HG03558 (cell line): ENCODE measurements at regions not wholly inside any gene's neighbourhood (a gene's known extent, or its start where the extent isn't known, plus 50 kb on each side); places are given as distances from the start of the nearest gene placed in this dataset.
"Not testable (repeated sequence)": the region's sequence is repeated elsewhere in the genome, so short reads cannot be mapped to it uniquely, and the experiment has no call there.

Source experiments
- ATAC-seq: cut with Tn5 transposase; IDR thresholded peaks from one replicate; pipeline ENCODE4 v1.9.1; 2021; ENCODE audit warnings: moderate number of reproducible peaks; ENCODE audit not compliant: unreplicated experiment; ENCODE audit errors: extremely low read depth

DNA sequence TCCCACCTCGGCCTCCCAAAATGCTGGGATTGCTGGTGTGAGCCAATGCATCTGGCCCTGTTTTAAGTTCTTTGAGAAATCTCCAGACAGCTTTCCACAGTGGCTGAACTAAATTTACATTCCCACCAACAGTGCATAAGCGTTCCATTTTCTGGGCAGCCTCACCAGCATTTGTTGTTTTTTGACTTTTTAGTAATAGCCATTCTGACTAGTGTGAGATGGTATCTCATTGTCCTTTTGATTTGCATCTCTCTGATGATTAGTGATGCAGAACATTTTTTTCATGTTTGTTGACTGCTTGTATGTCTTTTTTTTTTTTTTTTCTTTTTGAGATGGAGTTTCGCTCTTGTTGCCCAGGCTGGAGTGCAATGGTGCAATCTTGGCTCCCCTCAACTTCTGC lies 117.4 kb upstream of the TBX3 start:
- not testable (repeated sequence) for ATAC-seq

DNA sequence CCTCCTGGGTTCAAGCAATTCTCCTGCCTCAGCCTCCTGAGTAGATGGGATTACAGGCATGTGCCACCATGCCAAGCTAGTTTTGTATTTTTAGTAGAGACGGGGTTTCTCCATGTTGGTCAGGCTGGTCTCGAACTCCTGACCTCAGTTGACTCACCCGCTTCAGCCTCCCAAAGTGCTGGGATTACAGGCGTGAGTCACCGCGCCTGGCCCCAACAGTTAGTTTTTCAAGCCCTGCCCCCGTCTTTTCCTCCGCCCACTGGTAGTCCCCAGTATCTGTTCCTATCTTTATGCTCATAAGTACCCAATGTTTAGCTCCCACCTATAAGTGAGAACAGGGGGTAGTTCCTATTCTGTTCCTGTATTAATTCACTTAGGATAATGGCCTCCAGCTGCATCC lies 116.6 kb upstream of the TBX3 start:
- ATAC-seq = not testable (repeated sequence)

DNA sequence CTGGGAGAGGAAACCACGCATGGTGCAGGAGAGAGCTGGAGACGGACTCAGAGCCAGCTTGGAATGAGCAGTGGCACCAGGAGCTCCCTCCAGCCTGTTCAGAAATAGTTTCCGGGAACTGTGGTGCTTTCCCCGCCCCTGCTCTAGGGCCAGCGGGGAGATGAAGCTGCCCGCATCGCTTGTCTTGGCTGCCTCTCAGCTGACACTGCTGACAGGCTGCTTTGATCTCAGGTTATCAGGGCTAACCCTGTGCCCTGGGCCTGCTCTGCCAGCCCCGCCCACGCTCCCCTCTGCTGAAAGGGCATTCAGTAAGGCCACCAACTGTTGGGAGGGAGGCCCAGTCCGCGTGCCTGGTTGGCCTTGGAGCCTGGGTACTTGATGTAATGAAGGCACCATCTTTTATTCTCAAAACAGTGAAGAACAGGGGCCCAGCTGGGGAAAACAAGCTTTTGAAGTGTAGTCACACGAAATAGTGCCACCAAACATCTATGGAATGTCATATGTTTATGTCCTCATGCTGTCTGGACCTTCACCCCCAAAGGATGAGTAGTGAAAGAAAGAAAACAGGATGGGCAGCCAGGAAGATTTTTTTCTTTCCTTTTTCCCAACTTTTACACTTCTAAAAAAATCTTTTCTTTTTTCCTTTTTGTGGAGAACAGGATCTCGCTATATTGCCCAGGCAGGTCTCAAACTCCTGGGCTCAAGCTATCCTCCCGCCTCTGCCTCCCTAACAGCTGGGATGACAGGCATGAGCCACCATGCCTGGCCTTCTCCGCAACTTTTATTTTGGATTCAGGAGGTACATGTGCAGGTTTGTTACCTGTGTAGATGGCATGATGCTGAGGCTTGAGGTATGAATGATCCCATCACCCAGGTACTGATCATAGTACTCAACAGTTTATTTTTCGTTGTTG lies 115.9 kb upstream of the TBX3 start:
- ATAC-seq = no peak

DNA sequence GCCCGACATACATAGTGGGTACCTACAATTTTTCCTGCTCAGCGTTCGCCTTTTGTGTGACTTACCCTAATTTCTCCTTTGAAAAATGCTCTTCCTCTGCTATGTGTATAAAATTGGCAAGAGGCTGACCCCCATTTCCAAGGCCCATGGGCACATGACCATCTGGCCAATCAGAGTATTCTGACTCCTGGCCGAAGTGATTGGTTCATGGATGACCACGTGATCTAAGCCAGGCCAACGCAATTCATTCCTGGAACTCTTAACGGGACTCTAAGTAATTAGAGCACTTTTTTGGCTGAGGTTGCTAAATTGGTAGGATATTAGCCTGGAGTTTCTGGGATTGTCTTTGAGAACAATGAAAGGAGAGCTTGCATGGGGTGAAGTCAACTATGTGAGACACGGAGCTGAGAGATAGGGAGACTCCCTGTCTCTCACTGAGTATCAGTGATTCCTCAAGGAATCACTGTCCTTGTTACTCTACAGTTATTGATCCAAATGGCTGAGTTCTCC lies 110.1 kb upstream of the TBX3 start:
- ATAC-seq = no peak

DNA sequence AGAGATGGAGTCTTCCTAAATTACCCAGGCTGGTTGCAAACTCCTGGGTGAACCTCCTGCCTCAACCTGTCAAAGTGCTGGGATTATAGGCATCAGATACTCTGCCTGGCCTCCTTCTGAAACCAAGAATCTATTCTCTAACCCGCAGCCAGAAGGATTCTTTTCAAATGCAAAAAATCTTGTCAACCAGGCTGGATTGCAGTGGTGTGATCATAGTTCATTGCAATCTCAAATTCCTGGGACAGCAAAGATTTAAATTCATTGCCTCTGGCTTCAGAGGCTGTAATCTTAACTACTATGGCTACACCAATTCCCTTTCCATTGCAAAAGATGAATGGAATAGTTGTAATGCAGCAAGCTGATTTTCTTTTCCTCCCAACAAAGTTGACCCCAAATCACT lies 106.3 kb upstream of the TBX3 start:
- no peak for ATAC-seq

DNA sequence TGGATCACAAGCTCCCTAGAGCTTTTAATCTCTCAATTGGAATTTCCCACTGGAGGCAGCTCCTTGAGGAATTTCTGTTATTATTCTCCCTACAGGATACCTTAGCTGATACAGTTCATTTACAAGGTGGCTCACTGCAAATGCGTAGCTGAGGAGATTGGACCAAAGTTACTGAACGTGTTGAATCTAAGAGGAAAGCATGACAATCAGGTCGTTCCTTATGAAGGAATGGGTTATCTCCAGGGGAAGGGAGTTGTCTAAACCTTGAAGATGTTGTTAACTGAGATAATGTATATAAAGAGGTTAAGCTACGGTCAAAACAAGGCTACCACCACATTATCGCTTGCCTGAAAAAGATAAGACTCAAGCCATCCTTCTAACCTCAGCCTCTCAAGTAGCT lies 105.8 kb upstream of the TBX3 start:
- no peak for ATAC-seq

DNA sequence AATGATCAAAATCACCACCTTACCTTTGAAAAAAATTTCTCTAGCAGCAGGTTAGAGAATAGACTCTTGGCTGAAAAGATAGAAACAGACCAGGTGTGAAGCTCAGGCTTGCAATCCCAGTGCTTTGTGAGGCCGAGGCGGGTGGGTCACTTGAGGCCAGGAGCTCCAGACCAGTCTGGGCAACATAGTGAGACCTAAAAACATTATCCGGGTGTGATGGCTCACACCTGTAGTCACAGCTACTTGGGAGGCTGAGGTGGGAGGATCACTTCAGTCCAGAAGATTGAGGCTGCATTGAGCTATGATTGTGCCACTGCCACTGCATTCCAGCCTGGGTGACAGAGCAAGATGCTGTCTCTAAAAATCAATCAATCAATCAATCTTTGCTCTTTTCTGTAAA lies 105.3 kb upstream of the TBX3 start:
- no peak for ATAC-seq

DNA sequence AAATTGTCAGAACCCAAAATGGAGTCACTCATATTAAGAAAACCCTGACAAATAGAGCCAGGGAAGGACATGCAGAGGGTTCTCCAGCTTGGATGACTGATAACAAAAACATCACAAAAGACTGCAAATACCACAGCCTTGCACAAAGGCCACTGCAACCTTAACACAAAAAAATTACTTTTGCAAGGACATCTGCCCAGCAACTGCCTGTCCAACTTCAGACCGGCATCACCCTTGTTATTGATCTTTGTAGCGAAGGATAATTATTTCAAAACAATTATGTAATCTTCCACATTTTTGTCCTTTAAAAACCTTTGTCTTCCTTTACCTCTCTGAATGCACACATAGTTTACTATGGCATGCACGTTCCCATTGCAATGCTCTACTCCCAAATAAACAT lies 100.6 kb upstream of the TBX3 start:
- ATAC-seq = no peak

DNA sequence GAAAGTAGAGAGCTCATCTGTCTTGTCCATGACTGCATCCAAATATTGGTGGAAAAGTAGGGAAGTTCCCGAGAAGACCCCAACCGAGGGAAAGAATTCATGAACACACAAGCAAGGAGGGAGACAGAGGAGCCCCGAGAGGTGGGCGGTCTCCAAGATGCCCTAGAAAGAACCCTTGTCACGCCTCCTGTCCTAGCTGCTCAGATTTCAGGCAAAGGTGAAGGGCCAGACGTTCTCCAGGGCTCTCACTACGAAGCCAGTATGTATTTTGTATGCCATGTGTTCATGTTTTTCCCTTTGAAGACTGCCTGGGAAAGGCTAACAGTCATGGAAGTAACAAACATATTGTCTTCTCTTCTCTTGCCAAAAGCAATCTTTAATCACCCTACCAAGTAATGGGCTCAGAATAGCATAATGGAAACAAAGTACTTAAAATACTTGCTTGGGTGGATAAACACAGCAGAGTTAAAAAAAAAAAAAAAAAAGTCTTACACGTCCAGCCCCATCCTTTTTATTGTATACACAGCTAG lies 99.2 kb upstream of the TBX3 start:
- ATAC-seq = no peak

DNA sequence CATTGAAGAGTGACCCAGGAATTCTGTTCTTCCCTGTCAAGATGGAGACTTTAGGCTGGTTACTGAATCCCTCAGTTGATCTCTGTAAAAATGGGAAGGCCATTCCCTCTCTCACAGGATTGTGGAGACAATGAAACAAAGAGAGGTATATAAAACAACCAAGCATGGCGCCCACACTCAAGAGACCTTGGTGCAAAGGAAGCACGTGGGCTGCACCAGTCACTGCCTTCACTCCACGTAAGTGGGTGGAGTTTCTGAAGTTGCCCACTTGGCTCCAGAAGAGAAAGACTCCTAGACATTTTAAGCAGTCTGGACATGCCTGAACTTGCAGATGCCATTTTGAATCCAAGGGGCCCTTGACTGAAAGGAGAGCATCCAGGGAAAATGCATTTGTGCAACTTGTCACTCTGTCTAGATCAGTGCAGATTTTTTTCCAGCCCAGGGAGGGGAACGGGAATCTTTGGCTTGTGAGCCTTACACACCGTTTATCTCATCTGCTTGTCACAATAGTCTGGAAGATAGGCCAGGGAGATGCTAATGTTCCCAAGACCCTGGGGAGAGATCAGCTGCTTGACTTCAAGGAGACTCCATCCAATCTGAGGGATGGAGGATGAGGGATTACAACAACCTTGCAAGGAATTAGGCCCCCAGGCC lies 96.9 kb upstream of the TBX3 start:
- ATAC-seq = no peak

DNA sequence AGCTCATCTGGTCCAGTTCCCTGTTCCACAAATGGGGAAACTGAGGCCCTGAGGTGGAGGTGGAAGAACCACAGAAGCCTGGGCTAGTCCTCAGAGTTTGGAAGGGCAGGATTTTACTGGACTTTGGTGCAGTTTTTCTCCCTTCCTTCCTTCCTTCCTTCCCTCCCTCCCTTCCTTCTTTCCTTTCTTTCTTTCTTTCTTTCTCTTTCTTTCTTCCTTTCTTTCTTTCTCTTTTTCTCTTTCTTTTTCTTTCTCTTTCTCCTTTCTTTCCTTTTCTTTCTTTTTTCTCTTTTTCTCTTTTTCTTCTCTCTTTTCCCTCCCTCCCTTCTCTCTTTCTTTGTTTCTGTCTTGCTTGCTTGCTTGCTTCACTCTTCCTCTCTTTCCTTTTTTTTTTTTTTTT lies 95.7 kb upstream of the TBX3 start:
- ATAC-seq = no peak

DNA sequence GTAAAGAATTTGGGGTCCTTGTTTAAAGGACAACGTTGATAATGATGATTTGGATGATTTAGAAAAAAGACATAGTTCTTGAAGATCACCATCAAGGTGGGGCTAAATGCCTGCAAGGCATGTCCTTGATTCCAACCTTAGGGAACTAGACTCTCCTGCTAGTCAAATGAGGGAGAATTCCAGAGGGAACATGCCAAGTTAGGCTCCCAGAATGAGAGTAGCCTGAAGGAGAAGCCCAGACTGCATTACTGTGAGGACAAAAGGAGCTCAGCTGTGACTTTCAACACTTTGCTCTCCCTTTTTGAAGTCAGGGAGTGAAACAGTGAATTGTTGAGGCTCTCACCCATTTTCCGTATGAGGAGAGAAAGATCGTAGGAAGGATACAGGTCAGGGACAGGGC lies 95.2 kb upstream of the TBX3 start:
- no peak for ATAC-seq

DNA sequence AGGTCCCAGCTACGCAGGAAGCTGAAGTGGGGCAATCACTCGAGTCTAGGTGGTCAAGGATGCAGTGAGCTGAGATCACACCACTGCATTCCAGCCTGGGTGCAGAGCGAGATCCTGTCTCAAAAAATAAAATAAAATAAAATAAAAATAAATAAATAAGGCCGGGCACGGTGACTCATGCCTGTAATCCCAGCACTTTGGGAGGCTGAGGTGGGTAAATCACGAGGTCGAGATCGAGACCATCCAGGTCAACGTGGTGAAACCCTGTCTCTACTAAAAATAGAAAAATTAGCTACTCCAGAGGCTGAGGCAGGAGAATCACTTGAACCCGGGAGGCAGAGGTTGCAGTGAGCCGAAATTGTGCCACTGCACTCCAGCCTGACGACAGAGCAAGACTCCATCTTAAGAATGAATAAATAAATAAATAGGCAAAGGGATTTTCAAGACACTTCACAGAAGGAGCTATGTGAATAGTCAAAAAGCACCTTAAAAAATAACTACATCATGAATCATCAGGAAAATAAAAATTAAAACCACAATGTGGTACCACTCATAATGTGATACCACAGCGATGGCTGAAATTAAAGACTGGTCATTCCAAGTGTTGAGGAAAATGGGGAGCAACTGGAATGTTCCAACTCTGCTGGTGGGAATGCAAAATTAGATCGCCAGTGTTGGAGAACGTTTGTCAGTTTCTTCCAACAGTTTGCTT lies 92.9 kb upstream of the TBX3 start:
- ATAC-seq = no peak

DNA sequence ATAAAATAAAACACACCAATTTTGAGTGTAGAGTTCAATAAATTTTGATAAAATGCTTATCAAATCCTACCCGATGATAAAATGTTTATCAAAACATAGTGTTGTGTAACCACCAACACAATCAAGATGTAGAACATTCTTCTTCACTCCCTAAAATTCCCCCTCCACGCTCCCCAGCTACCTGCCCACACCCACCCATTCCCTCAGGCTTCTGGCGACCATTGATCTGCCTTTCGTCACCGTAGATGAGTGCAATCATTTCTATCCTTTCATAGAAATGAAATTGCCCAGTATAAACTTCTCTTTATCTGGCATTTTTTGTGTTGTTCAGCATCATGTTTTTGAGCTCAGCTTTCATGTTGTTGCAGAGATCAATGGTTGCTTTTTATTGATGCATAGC lies 90.7 kb upstream of the TBX3 start:
- no peak for ATAC-seq

DNA sequence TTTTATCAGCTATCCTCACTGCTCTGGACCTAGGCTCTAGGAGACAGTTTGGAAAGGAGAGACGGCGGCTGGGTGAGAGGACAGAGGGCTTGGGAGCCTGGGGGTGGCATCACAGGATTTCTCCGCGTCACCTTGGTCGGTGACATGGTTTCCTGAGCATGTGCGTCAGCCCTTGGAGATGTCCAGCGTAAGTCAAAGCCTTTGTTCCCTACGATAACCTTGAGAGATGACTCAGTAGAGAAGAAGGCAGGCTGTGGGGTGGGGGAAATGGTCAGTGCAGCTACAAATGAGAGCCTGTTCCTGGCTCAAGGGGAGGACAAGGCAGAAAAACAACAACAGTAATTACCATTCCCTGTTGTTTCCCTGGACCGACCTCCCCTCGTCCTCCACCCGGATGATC lies 90.2 kb upstream of the TBX3 start:
- no peak for ATAC-seq

DNA sequence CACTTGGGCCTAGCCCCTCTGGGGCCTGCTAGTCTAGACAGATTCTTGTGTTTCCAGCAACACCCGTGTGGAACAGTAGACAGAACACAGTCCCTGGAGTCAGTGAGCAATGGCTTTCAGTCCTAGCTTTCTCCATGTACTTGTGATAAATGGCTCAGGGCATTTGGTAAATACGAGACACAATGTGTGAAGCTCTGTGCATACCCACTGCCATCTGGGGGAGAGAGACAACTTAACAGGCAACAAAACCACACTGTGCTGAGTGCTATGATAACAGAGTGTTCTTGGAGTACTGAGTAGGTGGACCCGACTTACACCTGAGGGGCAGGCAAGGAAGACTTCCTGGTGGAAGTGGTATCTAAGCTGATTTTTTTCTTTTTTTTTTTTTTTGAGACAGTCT lies 86.3 kb upstream of the TBX3 start:
- no peak for ATAC-seq

DNA sequence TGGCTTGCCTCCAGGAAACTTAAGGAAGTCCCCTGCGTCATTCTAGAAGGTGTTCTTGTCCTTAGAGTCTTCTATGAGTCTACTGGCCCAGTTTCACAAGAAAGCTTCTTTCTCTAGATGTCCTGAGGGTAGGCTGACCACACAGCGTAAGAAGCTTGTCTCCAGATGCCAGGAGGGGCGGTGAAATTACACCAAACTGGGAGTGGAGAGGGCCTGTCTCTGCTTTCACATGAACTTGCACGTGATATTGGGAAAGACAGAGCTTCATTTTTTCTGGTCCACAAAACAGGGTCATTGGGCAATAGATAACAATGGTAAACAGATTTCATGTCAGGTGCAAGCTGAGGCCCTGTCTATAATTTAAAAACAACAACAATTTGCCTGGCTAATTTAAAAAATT lies 85.7 kb upstream of the TBX3 start:
- no peak for ATAC-seq

DNA sequence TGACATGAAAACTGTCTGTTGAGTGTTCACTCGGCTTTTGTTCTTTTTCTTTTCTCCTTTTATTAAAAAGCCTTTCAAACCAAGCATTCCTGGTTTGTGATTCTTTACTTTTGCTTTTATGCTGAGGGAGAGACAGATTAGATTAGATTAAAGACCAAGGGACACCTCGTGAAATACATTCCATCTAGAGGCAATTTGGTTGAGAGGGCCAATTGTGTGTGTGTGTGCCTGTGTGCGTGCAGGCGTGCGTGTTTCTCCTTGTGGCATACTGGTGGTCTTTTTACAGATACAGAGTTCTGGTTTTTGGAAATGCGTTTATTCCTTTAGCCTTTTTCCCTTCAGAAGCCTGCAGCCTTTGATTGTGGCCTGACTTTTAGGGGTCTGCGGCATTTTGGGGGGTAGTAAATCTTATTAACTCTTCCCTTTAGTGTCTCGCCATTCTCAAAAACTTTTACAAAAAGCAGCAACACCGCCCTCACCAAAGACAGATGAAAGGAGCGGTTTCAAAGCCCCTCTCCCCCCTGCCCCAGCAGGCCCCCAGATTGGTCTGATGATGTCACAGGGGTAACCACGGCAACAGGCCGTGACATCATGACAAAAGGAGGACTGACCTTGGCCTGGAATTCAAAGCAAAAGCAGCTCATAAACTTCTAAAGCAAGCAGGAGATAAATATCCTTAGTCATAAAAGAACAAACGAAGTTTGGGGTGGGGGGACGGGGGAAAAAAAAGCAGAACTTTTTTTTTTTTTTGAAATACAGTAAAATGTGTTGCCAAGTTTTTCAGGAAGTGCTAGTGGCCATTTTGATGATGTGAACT lies 84.1 kb upstream of the TBX3 start:
- no peak for ATAC-seq

DNA sequence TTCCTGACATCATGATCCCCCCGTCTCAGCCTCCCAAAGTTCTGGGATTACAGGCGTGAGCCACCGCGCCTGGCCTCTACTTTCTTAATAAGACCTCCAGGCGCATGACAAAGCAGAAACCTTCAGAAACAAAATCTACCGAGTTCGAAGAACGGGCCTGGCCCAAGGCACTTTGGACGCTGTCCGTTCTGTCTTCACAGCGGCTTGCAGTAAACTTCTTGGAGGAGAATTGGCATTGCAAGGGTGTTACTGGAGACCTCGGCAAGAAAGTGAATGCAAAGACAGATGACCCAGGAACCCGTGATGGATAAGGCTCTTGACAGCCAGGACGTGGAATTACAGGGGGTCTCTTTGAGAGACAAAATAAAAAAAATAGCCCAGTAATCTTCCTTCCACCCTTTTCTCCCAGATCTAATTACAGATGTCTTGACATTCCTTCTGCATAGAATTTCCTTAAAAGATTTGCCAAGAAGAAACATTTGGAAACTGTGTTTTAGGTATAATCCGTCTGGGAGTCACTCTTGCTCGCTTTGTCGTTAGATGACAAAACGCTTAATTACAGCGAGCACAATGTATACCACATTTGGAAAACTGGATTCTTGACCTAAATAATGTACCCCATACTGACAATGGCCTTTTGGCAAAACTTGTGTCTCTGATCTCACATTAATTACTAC lies 83.2 kb upstream of the TBX3 start:
- no peak for ATAC-seq
